Heart left ventricle (tissue), 13 donors: ENCODE measurements at regions not wholly inside any gene's neighbourhood (a gene's known extent, or its start where the extent isn't known, plus 50 kb on each side); places are given as distances from the start of the nearest gene placed in this dataset.

Experiments
- CTCF ChIP-seq, 12 donors: fragments of 200-600 bp; sonication (generic) in 4 of 12; IDR thresholded peaks; one replicate each; pipeline versions ENCODE4 v1.5.0 to v1.8.0; 2018 to 2022; ENCODE audit warnings: antibody characterized with exemption in 12 of 12, mild to moderate bottlenecking in 5 of 12
- POLR2A ChIP-seq, 2 donors: fragments of 450-650 bp; IDR thresholded peaks; one replicate each; pipeline ENCODE4 v1.6.1; 2017; ENCODE audit warnings: antibody characterized with exemption in 2 of 2, mild to moderate bottlenecking in 2 of 2, moderate library complexity in 2 of 2
- donor health status: ischemic (EF 13 %, LVEDD 7.1; RV severe dilation, severe dysfunction).
- donor health status: DM: no; HTN: yes; CAD: no.
- donor health status: DM: no; HTN: no; CAD: no.
- donor health status: ischemic (EF 25% LVEDD 6.9; RV normal size, moderate dysfunction).
- donor health status: ischemic (EF 25% LVEDD 5.7; RV mildly dilated, moderate dysfunction).
- donor health status: ischemic (EF 35%, LVEDD 5.7; RV mildly dilated, moderate dysfunction).
- donor health status: nonischemic (EF 11% LVEDD 7.7; RV severe dilation, severe dysfunction).
- donor health status: DM: yes; HTN: yes; CAD: no.
- donor health status: PGD.
- donor health status: ischemic (EF 29% LVEDD 5.4; RV normal size, mild dysfunction).
- donor health status: nonischemic (EF 23%, LVEDD 6.1; RV moderate dilation, normal function).

- TF ChIP-seq POLR2A (IDR thresholded peaks at IDR 0.05) (no peak), CTCF (IDR thresholded peaks at IDR 0.05) (no peak)
Measured at GRCh38 chr18:66126266-66126665, 375.5 kb downstream of the CDH7 start.
